DMS114 treated with DMSO at 0.1 percent for 48 hours (cell line): ENCODE measurements at regions not wholly inside any gene's neighbourhood (a gene's known extent, or its start where the extent isn't known, plus 50 kb on each side); places are given as distances from the start of the nearest gene placed in this dataset.

Experiments
- DNase-seq: peaks from one replicate; lab custom pipeline; 2025; ENCODE audit not compliant: unreplicated experiment; lab: John Stamatoyannopoulos, UW

DNA sequence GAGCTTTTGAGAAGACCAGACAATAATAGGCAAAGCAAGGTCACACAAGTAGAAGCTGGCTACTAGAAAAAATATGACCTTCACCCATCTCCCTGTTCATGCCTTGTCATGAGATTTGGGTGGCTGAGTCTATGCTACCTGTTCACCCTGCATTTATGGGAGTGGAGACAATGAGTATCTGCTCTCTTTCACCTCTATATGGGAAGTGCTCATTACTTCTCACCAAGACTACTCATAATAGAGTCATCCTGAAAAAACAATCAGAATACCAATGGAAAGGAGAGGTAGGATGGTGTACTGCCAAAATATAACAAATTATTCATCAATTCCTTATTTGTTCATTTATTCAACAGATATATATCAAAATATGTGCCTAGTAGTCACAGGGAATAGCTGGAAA is 921.8 kb upstream of the INTU start:
- no peak for DNase-seq

DNA sequence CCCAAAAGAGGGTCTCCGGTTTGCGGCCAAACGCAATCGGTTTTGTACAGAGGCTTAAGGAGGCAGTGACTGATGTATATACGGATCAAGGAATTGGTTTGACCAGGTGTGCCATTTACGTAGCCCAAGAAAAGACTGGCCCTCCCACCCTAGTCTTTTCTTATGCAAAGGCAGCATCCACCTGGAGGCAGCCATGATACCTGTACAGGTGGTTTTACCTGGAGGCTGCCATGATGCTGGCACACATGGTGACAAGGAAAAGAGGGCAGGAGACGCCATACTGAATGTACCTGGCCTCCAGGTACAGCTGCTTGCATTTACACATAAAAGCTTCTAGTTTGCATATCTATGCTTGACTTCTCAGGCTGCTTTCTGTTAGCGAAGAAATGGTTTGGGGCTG is 917.7 kb upstream of the INTU start:
- DNase-seq = no peak

DNA sequence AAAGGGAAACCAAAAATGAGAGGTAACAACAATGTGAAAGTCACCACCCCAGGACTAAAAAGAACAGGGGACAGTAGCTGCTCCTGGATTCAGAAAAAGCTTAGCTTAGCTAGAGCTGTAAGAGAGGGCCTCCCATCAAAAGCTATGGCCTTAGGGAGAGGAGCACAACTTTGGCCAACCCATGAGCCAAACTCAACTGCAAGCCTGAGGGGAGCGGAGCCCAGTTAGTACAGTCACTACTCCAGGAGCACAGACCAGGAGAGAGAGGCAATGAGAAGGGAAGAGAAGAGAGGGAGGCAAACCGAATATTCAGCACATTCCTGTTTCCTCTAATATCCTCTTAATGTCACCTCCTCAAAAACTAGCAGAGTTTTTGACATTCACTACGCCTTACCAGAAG is 917.1 kb upstream of the INTU start:
- no peak for DNase-seq

DNA sequence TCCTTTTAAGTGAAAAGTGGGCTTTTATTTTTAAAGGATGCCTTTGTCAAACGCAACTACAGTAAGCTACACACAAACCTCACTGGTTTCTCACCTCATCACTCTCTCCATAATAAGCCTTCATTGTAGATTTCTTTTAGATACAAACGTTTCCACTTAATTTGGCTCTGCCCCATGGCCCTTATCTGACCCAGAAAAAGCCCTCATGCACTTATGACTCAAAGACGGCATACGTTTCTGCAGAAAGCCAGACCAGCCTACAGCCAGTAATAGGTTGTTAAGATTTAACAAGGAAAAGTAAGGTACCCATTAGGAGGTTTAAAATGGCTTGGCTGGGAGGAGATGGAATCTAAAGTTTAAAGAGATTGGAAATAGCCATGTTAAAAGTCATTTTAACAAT is 914.6 kb upstream of the INTU start:
- DNase-seq = no peak

DNA sequence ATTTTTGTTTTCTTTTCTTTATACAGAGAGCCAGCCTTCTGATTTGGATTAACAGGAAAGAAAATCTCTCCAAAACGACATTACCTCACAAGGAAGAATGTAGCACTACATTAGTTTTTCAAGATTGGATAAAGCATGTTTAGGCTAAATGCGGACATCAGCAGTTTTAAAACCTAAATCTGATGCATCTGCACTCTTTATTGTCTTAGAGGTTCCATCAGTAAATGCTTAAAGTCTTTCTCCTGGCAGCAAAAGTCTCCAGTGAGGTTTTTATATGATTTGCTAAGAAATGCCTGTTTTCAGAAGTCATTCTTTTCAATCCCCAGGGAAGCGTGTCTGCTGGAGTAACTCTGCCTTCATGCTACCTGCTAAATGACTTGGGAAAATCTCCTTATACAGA is 912.9 kb upstream of the INTU start:
- DNase-seq = no peak

DNA sequence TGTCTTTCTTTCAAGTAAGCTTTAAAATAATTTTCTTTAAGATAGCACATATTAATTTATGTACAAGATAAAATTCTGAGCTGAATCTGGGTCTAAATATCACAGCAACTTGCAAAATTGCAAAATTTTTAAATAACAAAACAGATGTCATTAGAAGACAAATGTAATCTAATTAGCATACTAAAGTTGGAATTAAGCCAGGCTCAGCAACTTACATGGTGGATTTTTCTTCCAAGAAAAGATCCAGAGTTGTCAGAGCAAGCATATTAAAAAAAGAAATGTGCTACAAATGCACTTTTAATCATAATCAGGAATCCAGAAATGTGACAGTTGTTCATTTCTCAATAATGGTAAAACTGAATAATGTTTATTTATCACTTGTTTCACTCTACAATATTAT is 906.9 kb upstream of the INTU start:
- DNase-seq = no peak

DNA sequence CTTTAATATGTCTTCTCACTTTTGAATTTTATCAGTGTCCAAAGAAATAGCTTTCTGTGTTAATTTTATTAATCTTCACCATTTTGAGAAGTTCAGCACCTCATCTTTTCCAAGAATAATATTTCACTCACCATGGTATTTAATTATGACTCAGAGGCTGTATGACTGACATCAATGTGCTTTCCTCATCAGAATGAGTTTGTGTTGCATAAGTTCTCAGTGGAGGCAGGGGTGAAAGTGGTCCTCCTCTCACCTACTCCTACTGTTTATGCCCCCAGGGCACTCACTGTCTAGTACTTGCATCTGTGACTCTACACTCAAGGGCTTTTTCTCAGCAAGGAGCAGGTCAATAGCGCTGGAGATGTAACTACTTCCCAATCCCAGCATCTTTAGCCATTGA is 905.3 kb upstream of the INTU start:
- no peak for DNase-seq

DNA sequence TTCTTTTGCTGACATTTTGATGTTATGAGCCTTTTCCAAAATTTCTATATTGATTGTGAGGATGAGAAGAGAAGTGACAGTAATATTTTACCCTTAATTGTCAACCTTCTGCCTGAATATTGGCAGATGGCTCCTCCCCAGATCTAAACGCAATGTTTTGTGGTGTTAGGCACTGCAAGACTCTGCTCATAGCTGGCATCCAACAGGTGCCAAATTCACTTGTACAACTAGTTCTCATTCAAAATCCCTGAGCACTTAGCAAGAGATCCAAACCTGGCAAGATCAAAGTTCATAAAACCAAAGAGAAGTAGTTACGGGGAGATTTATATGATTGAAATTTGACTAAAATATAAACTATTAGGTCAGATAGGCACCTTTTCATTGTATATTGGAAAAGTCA is 901.7 kb upstream of the INTU start:
- no peak for DNase-seq

DNA sequence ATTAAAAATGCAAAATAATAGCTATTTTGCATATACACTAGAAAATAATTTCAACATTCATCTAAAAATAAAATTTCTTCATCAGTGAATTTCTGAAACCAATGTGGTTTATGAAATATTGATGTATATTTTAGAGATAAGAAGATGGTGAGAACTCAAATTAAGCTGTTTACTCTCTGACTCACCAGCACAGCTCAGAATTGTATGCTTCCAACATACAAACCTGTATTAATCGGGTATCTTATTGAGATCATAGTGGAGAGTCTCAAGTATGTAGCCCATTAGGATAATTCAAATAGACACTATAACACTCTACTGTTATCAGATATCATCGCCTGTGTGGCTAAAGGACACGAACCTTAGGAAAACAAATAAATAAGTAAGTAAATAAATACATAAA is 899.5 kb upstream of the INTU start:
- DNase-seq = no peak

DNA sequence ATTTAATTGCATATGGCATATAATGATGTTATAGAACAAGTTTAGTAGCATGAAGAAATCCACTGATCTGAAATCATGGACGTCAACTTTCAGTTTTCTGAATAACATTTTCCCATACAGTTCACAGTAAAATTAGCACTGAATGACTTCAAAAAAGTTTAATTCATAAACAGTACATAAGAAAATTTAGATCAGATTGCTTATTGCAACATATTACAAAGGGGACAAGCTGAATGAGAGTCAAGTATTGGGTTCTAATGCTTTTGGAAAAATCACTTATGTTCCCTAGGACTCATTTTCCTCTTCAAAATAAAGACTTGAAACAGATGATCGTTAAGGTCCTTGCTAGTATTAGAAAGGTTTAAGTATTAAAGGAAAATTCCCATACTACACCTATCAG is 898.3 kb upstream of the INTU start:
- no peak for DNase-seq

DNA sequence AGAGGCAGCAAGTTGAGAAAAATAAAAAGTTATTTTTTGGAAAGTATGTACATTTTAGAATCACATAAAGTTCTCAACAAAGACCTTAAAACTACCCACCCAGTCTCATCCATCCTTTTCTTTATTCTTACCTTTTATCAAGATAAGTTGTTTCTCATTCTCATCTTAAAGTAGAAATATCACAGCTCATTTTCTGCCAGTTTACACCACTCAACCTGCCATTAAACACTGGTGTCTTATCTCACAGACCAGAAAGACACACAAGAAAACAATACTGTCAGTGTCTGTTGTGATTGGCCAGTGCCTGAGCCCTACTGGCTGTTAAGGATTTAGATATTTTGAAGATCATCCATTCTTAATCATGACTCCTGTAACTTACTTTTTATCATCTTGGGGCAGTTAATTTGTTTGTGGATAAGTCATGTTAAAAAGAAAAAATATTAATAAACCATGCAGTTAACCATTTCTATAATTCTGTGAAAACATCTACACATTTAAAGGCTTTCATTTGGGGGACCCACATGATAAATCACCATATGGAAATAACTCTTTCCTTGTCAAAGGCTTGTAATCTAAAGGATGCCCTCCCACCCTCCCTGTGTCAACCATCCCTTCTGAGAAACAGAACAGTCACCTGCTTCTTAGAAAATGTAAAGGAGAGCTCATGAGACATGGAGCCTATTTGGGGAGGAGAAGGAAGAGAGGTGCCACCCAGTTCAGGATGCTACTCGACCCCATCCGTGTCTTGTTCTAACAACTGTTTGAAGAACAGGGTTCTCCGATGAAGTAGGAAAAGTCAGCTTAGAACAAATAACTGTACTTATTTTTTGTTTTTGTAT is 897.2 kb upstream of the INTU start:
- DNase-seq = no peak

DNA sequence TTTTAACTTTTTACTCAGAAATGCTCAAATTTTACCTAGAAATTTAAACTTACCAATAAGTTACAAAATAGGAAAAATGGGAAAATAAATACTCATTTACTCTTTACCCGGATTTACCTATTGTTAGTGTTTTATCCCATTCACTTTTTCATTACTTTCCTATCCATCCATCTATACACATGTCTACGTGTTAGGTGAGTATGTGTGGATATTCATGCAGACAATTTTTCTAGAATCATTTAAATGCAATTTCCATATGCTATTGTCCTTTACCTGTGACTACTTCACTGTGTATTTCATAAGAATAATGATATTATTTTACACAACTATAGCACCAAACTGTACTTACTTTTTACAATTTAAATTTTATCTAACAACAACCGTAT is 896.6 kb upstream of the INTU start:
- DNase-seq = no peak

DNA sequence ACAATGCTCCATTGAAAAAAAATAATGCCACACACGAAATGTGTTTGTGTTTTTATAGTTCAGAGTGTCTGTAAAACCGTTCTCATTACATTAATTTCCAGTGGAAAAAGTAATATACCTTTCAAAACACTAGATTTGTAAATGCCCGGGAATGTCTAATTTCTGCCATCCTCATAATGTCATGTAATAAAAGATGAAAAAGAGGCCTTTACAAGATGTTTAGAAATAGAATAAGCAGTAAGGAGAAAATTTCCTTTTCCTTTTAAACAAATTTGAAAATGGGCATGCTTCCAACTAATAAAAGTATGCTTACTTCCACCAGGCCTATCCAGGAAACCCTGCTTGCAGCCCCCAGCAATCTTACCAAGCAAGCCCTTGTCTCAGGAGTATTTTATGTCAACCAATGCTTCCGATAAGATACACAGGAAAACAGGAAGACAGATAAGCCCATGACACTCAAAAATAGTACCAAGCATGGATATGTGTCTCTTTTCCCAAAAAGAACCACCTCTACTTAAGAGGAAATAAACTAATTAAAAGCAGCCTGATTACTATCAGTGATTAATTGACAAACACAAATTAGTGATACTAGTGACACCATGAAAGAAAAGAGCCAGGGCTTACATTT is 894.7 kb upstream of the INTU start:
- no peak for DNase-seq

DNA sequence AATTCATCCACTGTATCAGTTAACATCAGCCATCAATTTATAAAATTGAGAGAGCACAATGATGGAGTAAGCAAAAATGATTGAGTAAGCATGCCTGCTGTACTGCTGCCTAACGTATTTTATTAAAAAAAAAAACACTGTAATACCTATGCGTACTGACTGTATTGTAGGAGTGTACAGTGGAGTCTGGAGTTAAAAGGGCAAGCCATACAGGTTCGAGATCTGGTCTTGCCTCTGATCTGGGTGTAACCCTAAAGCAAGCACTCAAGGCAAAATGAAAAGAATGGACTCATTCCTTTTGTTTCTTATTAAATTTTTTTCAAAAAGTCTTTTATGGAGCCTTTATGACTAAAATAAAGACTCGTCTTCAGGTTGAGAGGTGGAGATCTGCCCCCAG is 894.2 kb upstream of the INTU start:
- no peak for DNase-seq

DNA sequence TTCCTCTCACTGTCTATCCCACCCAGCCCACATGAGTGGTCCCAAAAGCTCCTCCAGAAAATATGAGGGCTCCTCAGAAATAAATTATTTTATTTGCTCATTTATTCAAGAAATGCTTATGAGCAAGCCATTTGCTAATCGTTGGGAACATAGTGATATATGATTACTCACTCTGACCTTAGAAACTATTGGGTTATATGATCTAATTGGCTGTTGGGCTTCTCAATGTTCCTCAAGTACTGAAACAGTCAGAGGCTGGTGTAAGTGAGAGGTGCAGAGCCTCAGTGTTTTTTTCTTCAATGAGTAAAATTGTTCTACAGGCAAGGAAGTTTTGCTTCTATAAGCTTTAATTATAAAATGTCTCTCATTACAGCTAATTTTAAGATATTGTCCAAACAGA is 893.8 kb upstream of the INTU start:
- DNase-seq = no peak

DNA sequence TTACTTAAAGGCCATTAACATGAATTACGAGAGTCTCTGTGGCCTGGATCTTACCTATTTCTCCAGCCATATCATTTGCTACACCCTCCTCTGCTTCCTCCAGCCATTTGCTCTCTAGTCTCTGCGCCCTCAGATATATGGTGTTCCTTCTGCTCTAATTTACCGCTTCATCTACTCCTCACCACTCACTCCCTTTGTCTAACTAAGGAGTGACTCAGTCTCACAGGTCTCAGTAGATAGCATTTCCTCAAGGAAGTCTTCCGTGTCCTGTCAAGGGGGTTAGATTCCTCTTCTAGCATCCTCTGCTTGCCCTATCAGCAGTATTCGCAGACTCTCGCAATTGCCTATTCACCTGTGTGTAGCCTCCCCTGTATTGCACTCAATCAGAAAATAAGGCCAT is 892.1 kb upstream of the INTU start:
- no peak for DNase-seq

DNA sequence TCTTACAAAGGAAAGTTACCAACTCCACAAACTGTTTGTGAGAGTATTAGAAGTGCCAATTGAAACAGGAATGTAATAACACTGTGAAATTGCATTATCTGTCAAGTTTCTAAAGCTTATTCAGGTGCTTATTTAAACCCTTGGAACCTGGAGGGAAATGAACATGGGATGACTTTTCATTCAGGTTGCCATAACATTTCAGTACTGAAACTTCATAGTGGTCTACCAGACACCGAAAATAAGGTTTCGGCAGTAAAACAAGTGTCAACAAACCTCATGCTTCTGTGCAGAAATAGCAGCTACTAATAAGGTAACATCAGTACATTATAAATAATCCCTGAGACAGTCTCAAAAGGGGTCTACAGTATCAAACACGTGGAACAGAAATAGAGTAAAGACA is 890.7 kb upstream of the INTU start:
- no peak for DNase-seq

DNA sequence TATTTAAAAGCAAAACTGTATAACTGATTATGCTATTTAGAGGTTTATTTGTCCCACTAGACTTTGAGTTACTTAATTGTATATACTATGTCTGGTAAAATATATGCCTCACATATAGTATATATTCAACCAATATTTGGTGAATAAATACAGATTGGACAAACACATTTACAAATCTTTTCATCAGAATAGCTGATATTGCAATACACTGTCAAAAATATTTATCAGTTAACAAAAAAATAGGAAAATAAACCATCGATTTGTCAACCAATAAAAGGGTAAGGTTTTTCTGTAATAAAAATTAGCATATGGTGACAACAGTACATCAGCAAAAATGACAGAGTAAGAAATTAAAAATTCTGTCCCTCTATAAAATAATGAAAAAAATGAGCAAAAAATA is 889.9 kb upstream of the INTU start:
- no peak for DNase-seq

DNA sequence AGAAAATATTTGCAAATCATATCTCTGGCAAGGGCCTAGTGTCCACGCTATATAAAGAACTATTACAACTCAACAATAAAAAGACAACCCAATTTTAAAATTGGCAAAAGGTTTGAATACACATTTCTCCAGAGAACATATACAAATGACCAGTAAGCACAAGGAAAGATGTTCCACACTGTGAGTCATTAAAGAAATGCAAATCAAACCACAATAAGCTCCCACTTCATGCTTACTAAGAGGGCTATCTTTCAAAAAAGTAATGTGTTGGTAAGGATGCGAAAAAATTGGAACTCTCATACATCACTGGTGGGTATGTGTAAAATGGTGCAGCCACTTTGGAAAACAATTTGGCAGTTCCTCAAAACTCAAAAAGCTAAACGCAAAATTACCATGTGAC is 884.0 kb upstream of the INTU start:
- DNase-seq = no peak

DNA sequence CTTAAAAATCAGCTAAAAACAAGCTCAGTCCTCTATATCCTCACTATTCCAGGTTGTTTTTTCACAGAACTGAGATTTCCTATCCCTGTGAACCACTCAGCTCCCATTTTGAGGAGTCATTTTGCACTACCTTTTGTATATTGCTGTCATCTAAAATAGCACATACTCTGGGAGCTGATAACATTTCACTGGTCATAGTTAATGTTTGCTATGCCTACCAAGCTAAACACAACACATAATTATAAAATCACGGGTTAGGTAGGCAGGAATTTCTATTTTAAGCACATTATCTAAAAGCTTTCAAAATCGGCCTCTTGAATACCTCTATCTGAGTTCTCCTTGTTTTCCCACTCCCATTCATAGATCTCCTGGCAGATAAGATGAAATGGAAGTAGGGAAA is 882.0 kb upstream of the INTU start:
- no peak for DNase-seq

DNA sequence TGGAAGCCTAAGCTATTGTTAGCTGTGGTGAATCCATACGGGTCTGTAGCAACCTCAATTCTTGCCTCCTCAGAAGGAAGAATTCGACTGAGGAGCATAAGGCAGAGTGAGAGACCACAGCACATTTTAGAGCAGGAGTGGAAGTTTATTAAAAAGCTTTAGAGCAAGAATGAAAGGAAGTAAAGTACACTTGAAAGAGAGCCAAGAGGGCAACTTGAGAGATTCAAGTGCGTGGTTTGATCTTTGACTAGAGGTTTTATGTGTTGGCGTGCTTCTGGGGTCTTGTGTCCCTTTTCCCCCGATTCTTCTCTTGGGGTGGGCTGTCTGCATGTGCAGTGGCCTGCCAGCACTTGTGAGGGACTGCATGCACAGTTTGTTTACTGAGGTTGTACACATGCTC is 880.6 kb upstream of the INTU start:
- no peak for DNase-seq

DNA sequence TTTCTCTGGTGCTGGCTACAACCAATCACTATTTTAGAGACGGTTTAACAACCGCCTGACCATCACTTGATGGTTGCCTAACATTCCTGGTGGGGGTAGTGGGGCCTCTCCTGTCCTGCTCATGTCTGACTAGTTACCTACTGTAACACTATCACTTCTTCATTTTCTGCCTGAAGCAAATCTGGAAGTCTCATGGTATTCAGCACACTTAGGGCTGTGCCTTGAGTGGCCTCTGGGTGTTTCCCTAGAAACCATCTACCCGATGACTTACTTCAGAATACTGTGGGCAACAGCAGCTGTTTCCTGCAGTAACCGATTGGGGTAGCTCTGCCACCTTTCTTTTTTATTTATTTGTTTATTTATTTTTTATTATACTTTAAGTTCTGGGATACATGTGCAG is 880.1 kb upstream of the INTU start:
- no peak for DNase-seq

DNA sequence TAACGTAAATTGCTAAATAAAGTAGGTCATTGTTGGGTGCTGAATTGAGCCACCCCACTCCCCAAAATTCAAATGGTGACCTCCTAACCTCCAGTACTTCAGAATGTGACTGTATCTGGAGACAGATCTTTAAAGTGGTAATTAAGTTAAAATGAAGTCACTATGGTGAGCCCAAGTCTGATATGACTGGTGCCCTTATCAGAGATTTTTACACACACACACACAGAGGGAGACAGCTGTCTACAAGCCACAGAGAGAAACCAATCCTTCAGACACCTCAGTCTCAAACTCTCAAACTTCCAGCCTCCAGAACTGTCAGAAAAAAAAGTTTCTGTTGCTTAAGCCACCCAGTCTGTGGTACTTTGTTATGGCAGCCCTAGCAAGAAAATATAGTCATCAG is 879.2 kb upstream of the INTU start:
- DNase-seq = no peak
